C4-2B (cell line): ENCODE measurements at regions not wholly inside any gene's neighbourhood (a gene's known extent, or its start where the extent isn't known, plus 50 kb on each side); places are given as distances from the start of the nearest gene placed in this dataset.

Experiments
- CTCF ChIP-seq: fragments of 450-650 bp; conservative IDR thresholded peaks from 2 replicates; pipeline ENCODE4 v1.5.1; 2017; ENCODE audit warnings: mild to moderate bottlenecking
- ZFX ChIP-seq: fragments of 450-650 bp; IDR thresholded peaks from 2 replicates; pipeline ENCODE4 v1.6.1; 2017

GRCh38 chr6:164478426-164478825, 831.0 kb downstream of the C6orf118 start:
- no peak for TF ChIP-seq CTCF
- TF ChIP-seq ZFX = no peak
